Upper lobe of left lung (tissue), 4 donors: ENCODE measurements at regions not wholly inside any gene's neighbourhood (a gene's known extent, or its start where the extent isn't known, plus 50 kb on each side); places are given as distances from the start of the nearest gene placed in this dataset.

Experiments used
- CTCF ChIP-seq, 6 experiments: fragments of 450-650 bp in 4 of 6; fragments of 200-600 bp in 2 of 6; sonication (generic) in 2 of 6; IDR thresholded peaks; one replicate each; pipeline ENCODE4 v1.5.1; 2016 to 2019; ENCODE audit warnings: antibody characterized with exemption in 6 of 6
- EP300 ChIP-seq, 4 donors: sonication (generic); formaldehyde crosslinking; IDR thresholded peaks; one replicate each; pipeline ENCODE4 v1.5.1; 2017; ENCODE audit warnings: antibody characterized with exemption in 4 of 4, control low read depth in 2 of 4
- POLR2A ChIP-seq, 4 donors: fragments of 450-650 bp; IDR thresholded peaks; one replicate each; pipeline ENCODE4 v1.5.1; 2016 to 2017; ENCODE audit warnings: antibody characterized with exemption in 4 of 4, mild to moderate bottlenecking in 2 of 4
- POLR2AphosphoS5 ChIP-seq, 2 donors: sonication (generic); formaldehyde crosslinking; IDR thresholded peaks; one replicate each; pipeline ENCODE4 v1.5.1; 2017; ENCODE audit warnings: antibody characterized with exemption in 2 of 2

- TF ChIP-seq CTCF (IDR thresholded peaks at IDR 0.05) (no peak), POLR2A (IDR thresholded peaks at IDR 0.05) (no peak), EP300 (IDR thresholded peaks at IDR 0.05) (no peak), POLR2AphosphoS5 (IDR thresholded peaks at IDR 0.05) (no peak)
These were observed 77.3 kb downstream of the TMX1 start for GRCh38 chr14:51317373-51317772.
